Osteoblast (primary cell): ENCODE measurements at regions not wholly inside any gene's neighbourhood (a gene's known extent, or its start where the extent isn't known, plus 50 kb on each side); places are given as distances from the start of the nearest gene placed in this dataset.

Experiments
- DNase-seq: peaks from one replicate; pipeline ENCODE4 v3.0.0; 2011; ENCODE audit warnings: low spot score, mixed read lengths; ENCODE audit not compliant: insufficient read length; ENCODE audit errors: missing footprints
- H2AFZ ChIP-seq: 2 replicates; pipeline ENCODE4 v1.6.0; 2011; ENCODE audit warnings: mild to moderate bottlenecking, low read length
- H3K27ac ChIP-seq: 2 replicates; pipeline ENCODE4 v1.5.1; 2011; ENCODE audit warnings: mild to moderate bottlenecking, low read depth, low read length, moderate library complexity
- H3K27me3 ChIP-seq: 2 replicates; pipeline ENCODE4 v1.6.0; 2012; ENCODE audit warnings: mild to moderate bottlenecking, control low read depth, inconsistent platforms, low read length, moderate library complexity; ENCODE audit not compliant: insufficient read depth
- H3K36me3 ChIP-seq: 2 replicates; pipeline ENCODE4 v1.5.1; 2011; ENCODE audit warnings: mild to moderate bottlenecking, low read length, control low read depth, moderate library complexity; ENCODE audit not compliant: insufficient read depth
- H3K4me1 ChIP-seq: 2 replicates; pipeline ENCODE4 v1.5.1; 2011; ENCODE audit warnings: mild to moderate bottlenecking, low read length, control low read depth, moderate library complexity; ENCODE audit not compliant: insufficient read depth
- H3K4me2 ChIP-seq: 2 replicates; pipeline ENCODE4 v1.6.0; 2011; ENCODE audit warnings: mild to moderate bottlenecking, low read length; ENCODE audit not compliant: insufficient read depth
- H3K4me3 ChIP-seq: fragments of 200-600 bp; sonication (generic); 3 replicates; pipeline ENCODE4 v1.5.1; 2012; ENCODE audit warnings: mild to moderate bottlenecking, low read length, inconsistent platforms; ENCODE audit not compliant: insufficient read depth
- H3K79me2 ChIP-seq: 2 replicates; pipeline ENCODE4 v1.6.0; 2012; ENCODE audit warnings: mild to moderate bottlenecking, low read length, control low read depth, inconsistent platforms; ENCODE audit not compliant: insufficient read depth
- H3K9me3 ChIP-seq: 2 replicates; pipeline ENCODE4 v1.5.1; 2011; ENCODE audit warnings: low read depth, low read length, control low read depth
- H4K20me1 ChIP-seq: 2 replicates; pipeline ENCODE4 v1.6.0; 2012; ENCODE audit warnings: mild to moderate bottlenecking, low read length, control low read depth; ENCODE audit not compliant: insufficient read depth
- CTCF ChIP-seq: IDR thresholded peaks from 2 replicates; pipeline ENCODE4 v1.5.1; 2011; ENCODE audit warnings: mild to moderate bottlenecking, low read depth, low read length, moderate library complexity; ENCODE audit errors: extremely low read depth

DNA sequence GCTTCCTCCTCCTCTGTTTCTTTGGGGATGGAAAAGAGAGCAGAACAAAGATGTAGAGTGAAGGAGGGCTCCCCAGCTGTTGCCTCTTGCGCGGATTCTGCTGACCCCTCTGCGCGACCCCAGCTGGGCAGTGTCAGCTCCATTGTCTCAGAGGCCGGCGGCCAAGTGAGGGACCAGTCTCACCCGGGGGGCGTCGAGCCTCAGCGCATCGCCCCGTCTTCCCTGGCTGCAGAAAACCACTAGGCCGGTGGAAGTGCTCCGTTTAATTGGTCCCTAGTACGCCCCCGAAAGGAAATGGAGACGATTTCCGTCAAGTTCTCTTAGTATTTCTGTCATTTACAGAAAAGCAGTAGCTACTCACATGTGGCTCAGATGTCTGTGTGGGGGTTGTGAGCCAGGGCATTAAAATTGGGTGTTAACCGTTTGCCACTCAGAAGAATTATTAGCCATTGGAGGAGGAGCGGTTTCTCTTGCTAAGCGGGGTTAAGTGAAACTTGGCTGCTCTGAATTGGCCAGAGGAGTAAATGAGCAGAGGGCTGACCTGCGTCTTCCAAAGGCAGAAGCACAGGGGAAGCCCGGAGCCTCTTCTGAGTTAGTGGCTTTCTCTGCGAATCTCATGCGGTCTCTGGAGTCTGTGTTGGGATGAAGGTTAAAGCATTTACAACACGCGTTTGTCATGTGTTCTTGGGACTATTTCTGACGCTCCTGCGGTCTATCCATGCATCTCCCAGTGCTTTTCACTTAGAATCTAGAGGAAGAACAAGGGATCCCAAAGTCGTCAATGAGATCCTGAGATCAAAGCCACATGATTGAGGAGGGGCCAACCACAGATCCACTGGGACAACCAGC is 132.8 kb upstream of the MYO16 start:
- Histone ChIP-seq H3K27ac (no peak overlapping the region), H3K4me3 (no peak overlapping the region), H3K27me3 (no peaks in the 10 kb centered on the region), H3K36me3 (no peaks in the 10 kb centered on the region), H3K4me2 (no peak overlapping the region), H3K4me1 (no peaks in the 10 kb centered on the region), H4K20me1 (no peaks in the 10 kb centered on the region), H2AFZ (no peak overlapping the region), H3K9me3 (no peaks in the 10 kb centered on the region), H3K79me2 (no peaks in the 10 kb centered on the region)
- TF ChIP-seq CTCF = no peak
- DNase-seq = no peak

DNA sequence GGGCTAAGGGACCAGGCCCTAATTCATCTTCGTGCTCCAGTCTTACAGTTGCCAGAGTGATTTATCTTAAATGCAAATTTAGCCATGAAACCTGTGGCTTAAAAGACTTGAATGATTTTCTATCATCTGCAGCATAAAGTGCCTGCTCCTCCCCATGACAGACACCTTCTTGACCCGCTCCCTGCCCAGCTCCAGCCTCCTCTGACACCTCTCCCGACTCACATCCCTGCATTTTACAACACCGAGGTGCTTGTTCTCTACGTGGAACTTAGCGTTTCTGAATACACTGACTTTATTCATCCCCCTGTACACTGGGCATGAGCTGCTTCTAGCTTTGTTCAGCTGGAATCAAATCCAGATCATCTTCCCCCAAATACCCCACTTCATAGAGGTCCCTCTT is 128.7 kb upstream of the MYO16 start:
- no peaks in the 10 kb centered on the region for H3K36me3 ChIP-seq
- H3K4me3 ChIP-seq = no peak overlapping the region
- DNase-seq = no peak
- no peaks in the 10 kb centered on the region for H4K20me1 ChIP-seq
- no peaks in the 10 kb centered on the region for H3K4me1 ChIP-seq
- H3K4me2 ChIP-seq = no peak overlapping the region
- H3K27ac ChIP-seq = no peak overlapping the region
- no peaks in the 10 kb centered on the region for H3K27me3 ChIP-seq
- no peak for TF ChIP-seq CTCF
- no peaks in the 10 kb centered on the region for H3K79me2 ChIP-seq
- no peaks in the 10 kb centered on the region for H3K9me3 ChIP-seq
- H2AFZ ChIP-seq = no peak overlapping the region

GRCh38 chr13:108508263-108508662 is 121.1 kb upstream of the MYO16 start:
- peak; percentile 23 for TF ChIP-seq CTCF
- no peak for DNase-seq
- no peak overlapping the region for H3K4me3 ChIP-seq
- no peak overlapping the region for H2AFZ ChIP-seq
- no peaks in the 10 kb centered on the region for H3K27me3 ChIP-seq
- H3K4me1 ChIP-seq = no peaks in the 10 kb centered on the region
- no peaks in the 10 kb centered on the region for H3K36me3 ChIP-seq
- no peaks in the 10 kb centered on the region for H3K79me2 ChIP-seq
- no peaks in the 10 kb centered on the region for H4K20me1 ChIP-seq
- H3K4me2 ChIP-seq = no peak overlapping the region
- H3K9me3 ChIP-seq = no peaks in the 10 kb centered on the region
- no peak overlapping the region for H3K27ac ChIP-seq

DNA sequence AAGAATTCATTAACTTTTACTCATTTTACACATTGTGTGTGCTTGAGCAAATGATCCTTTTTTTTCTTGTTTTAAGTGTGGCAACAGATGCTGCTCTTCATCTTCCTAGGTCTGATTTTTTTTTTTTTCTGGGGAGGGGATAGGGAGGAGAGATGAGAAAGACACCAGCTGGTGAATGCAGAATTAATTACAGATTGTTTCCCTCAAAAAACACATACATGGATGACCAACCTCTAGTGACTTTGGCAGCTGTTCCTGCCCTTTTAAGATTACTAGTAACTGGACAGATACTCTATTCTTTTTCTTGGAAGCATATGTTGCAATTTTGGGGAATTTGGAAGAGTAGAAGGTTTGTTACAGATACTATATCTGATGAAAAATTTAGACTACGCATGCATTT is 103.6 kb upstream of the MYO16 start:
- H3K4me3 ChIP-seq = no peak overlapping the region
- H2AFZ ChIP-seq = no peak overlapping the region
- no peak for TF ChIP-seq CTCF
- no peak overlapping the region for H3K4me2 ChIP-seq
- no peaks in the 10 kb centered on the region for H3K9me3 ChIP-seq
- H4K20me1 ChIP-seq = no peaks in the 10 kb centered on the region
- no peaks in the 10 kb centered on the region for H3K27me3 ChIP-seq
- DNase-seq = no peak
- no peaks in the 10 kb centered on the region for H3K79me2 ChIP-seq
- H3K27ac ChIP-seq = no peak overlapping the region
- no peaks in the 10 kb centered on the region for H3K4me1 ChIP-seq
- H3K36me3 ChIP-seq = no peaks in the 10 kb centered on the region
